MCF 10A (cell line): ENCODE measurements at regions not wholly inside any gene's neighbourhood (a gene's known extent, or its start where the extent isn't known, plus 50 kb on each side); places are given as distances from the start of the nearest gene placed in this dataset.

ENCODE experiments used
- BruUV-seq: library from RNA; stranded (reverse); fragments of 400-500 nt; replicated peaks from 2 replicates; lab custom pipeline; 2021; lab: Mats Ljungman, UMichigan
- CTCF ChIA-PET: fragments of 300-600 bp; sonication (Branson Sonifier 250); formaldehyde crosslinking; extraction: SDS; loops from one replicate; lab custom pipeline; 2021; ENCODE audit warnings: antibody characterized with exemption, inconsistent platforms; lab: Yijun Ruan, JAX
- POLR2A ChIA-PET: fragments of 300-600, 350-650 bp; sonication (Branson Sonifier 250); formaldehyde crosslinking; extraction: SDS; loops from one replicate; lab custom pipeline; 2020; ENCODE audit warnings: antibody characterized with exemption, inconsistent platforms; lab: Yijun Ruan, JAX
- DNase-seq: peaks from one replicate; pipeline ENCODE4 v3.0.0-alpha.2; 2018; ENCODE audit not compliant: unreplicated experiment
- H3K27ac Mint-ChIP-seq: one replicate; pipeline ENCODE4 v1.8.0; 2022; ENCODE audit warnings: mild to moderate bottlenecking, low read depth, mixed read lengths; ENCODE audit not compliant: unreplicated experiment
- H3K27me3 Mint-ChIP-seq: one replicate; pipeline ENCODE4 v1.8.0; 2022; ENCODE audit warnings: mixed read lengths; ENCODE audit not compliant: insufficient read depth, unreplicated experiment
- H3K36me3 Mint-ChIP-seq: one replicate; pipeline ENCODE4 v1.8.0; 2022; ENCODE audit warnings: mild to moderate bottlenecking, moderate library complexity, mixed read lengths; ENCODE audit not compliant: insufficient read depth, unreplicated experiment
- H3K4me1 Mint-ChIP-seq: one replicate; pipeline ENCODE4 v1.8.0; 2022; ENCODE audit warnings: mixed read lengths; ENCODE audit not compliant: insufficient read depth, unreplicated experiment
- H3K4me3 Mint-ChIP-seq: one replicate; pipeline ENCODE4 v1.8.0; 2022; ENCODE audit warnings: mild to moderate bottlenecking, moderate library complexity, mixed read lengths; ENCODE audit not compliant: unreplicated experiment
- H3K9me3 Mint-ChIP-seq: one replicate; pipeline ENCODE4 v1.8.0; 2022; ENCODE audit warnings: mixed read lengths; ENCODE audit not compliant: unreplicated experiment
- intact Hi-C: fragments of 100-400 bp; cut with micrococcal nuclease; formaldehyde crosslinking; loops from 2 replicates; pipeline ENCODE4 v1.14.1; 2022
- TF ChIP-seq, protein P1 (sequence below): fragments of 200-600 bp; IDR thresholded peaks from one replicate; pipeline ENCODE4 v1.8.0; 2022; ENCODE audit warnings: antibody characterized with exemption, mild to moderate bottlenecking; ENCODE audit not compliant: unreplicated experiment

DNA sequence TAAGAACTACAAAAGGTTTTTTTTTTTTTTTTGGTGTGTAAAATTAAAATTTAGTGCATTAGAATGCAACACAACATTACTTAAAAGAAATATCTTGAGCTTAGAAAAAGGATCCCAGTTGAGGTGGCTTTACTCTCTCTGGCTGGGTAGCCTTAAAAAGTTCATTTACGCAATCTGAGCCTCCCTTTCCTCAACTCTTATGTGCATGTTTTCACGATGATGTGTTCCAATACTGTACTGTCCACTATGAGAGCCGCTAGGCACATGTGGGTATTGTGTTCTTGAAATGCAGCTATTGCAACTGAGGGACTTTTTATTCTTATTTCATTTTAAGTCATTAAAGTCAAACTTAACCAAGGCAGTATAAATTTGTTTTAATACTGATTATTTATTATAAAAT, 460.9 kb upstream of the SYT1 start:
- TF ChIP-seq, protein P1, sequence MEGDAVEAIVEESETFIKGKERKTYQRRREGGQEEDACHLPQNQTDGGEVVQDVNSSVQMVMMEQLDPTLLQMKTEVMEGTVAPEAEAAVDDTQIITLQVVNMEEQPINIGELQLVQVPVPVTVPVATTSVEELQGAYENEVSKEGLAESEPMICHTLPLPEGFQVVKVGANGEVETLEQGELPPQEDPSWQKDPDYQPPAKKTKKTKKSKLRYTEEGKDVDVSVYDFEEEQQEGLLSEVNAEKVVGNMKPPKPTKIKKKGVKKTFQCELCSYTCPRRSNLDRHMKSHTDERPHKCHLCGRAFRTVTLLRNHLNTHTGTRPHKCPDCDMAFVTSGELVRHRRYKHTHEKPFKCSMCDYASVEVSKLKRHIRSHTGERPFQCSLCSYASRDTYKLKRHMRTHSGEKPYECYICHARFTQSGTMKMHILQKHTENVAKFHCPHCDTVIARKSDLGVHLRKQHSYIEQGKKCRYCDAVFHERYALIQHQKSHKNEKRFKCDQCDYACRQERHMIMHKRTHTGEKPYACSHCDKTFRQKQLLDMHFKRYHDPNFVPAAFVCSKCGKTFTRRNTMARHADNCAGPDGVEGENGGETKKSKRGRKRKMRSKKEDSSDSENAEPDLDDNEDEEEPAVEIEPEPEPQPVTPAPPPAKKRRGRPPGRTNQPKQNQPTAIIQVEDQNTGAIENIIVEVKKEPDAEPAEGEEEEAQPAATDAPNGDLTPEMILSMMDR = no peak
- H3K36me3 Mint-ChIP-seq = no peaks in the 10 kb centered on the region
- no peaks in the 10 kb centered on the region for H3K9me3 Mint-ChIP-seq
- intact Hi-C loops = no loop called here
- BruUV-seq = no TSS peak
- peaks cover 9% of the 10 kb centered on the region for H3K4me1 Mint-ChIP-seq
- CTCF ChIA-PET = interaction anchor here (0.7 to 1.6 kb wide), 3 partner anchors 8 to 11 kb away, joined by 3 to 4 read pairs (median 4); no protein-coding TSS in a partner anchor
- POLR2A ChIA-PET = interaction anchor here (0.6 kb wide), 1 partner anchor 13 kb away, joined by 3 read pairs; no protein-coding TSS in a partner anchor
- peak overlapping the region; percentile 30 for H3K27ac Mint-ChIP-seq
- H3K4me3 Mint-ChIP-seq = no peak overlapping the region
- peak; percentile 72 for DNase-seq
- no peaks in the 10 kb centered on the region for H3K27me3 Mint-ChIP-seq

GRCh38 chr12:78406213-78406612, 458.4 kb upstream of the SYT1 start:
- no peak for DNase-seq
- Mint-ChIP-seq H3K36me3 (no peaks in the 10 kb centered on the region), H3K27ac (no peak overlapping the region), H3K27me3 (no peaks in the 10 kb centered on the region), H3K9me3 (no peaks in the 10 kb centered on the region), H3K4me3 (no peak overlapping the region), H3K4me1 (peaks cover 9% of the 10 kb centered on the region)
- no TSS peak for BruUV-seq
- intact Hi-C loops = no loop called here
- TF ChIP-seq, protein P1 = no peak
- POLR2A ChIA-PET = interaction anchor here (0.7 kb wide), 1 partner anchor 401 kb away, joined by 4 read pairs; no protein-coding TSS in a partner anchor
- CTCF ChIA-PET = interaction anchor here (0.9 kb wide), 1 partner anchor 152 kb away, joined by 3 read pairs; no protein-coding TSS in a partner anchor

GRCh38 chr12:78406828-78407227, 457.7 kb upstream of the SYT1 start:
- Mint-ChIP-seq H3K4me1 (peaks cover 9% of the 10 kb centered on the region), H3K36me3 (no peaks in the 10 kb centered on the region), H3K27ac (no peak overlapping the region), H3K4me3 (no peak overlapping the region), H3K27me3 (no peaks in the 10 kb centered on the region), H3K9me3 (no peaks in the 10 kb centered on the region)
- ChIA-PET POLR2A (no interaction called here), CTCF (interaction anchor here (0.9 kb wide), 1 partner anchor 152 kb away, joined by 3 read pairs; no protein-coding TSS in a partner anchor)
- no TSS peak for BruUV-seq
- TF ChIP-seq, protein P1 = no peak
- intact Hi-C loops = no loop called here
- no peak for DNase-seq

DNA sequence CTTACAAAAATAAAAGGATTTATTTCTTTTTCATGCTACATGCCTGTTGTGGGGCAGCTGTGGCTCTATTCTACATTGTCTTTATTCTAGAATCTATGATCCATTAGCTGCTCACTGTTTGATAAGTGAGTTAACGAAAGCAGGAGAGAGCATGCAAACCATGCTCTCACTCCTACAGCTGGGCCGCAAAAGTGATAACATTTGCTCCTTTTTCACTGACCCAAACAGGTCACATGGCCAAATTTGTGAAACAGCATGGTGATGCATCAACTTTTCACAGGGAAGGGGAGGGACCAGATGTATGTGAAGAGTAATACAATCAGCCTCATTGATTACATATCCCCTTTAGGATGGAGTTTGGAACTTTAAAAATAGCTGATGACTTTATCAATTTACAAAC, 456.9 kb upstream of the SYT1 start:
- H3K4me1 Mint-ChIP-seq = peaks cover 9% of the 10 kb centered on the region
- H3K4me3 Mint-ChIP-seq = no peak overlapping the region
- DNase-seq = no peak
- ChIA-PET POLR2A (no interaction called here), CTCF (no interaction called here)
- intact Hi-C loops = no loop called here
- TF ChIP-seq, protein P1 = no peak
- no peak overlapping the region for H3K27ac Mint-ChIP-seq
- BruUV-seq = no TSS peak
- no peaks in the 10 kb centered on the region for H3K36me3 Mint-ChIP-seq
- H3K9me3 Mint-ChIP-seq = no peaks in the 10 kb centered on the region
- H3K27me3 Mint-ChIP-seq = no peaks in the 10 kb centered on the region
